DMS79 (cell line): ENCODE measurements at regions not wholly inside any gene's neighbourhood (a gene's known extent, or its start where the extent isn't known, plus 50 kb on each side); places are given as distances from the start of the nearest gene placed in this dataset.

Experiments
- DNase-seq: peaks from one replicate; lab custom pipeline; 2025; lab: John Stamatoyannopoulos, UW

- DNase-seq = no peak
Observed at GRCh38 chr11:80673566-80673965, 1232.7 kb upstream of the TENM4 start.

GRCh38 chr11:80669620-80670019, 1228.8 kb upstream of the TENM4 start:
- DNase-seq = no peak

GRCh38 chr11:80668039-80668438, 1227.2 kb upstream of the TENM4 start:
- no peak for DNase-seq

- DNase-seq = no peak
Observed at GRCh38 chr11:80655834-80656233, 1215.0 kb upstream of the TENM4 start.

- DNase-seq = no peak
Observed at GRCh38 chr11:80650966-80651365, 1210.1 kb upstream of the TENM4 start.

GRCh38 chr11:80649186-80649585, 1208.4 kb upstream of the TENM4 start:
- no peak for DNase-seq

- DNase-seq = no peak
Observed at GRCh38 chr11:80638296-80638695, 1197.5 kb upstream of the TENM4 start.

- DNase-seq = no peak
Observed at GRCh38 chr11:80637571-80637970, 1196.7 kb upstream of the TENM4 start.

- DNase-seq = no peak
Observed at GRCh38 chr11:80636999-80637398, 1196.2 kb upstream of the TENM4 start.

- no peak for DNase-seq
Observed at GRCh38 chr11:80635178-80635577, 1194.3 kb upstream of the TENM4 start.

- DNase-seq = no peak
Observed at GRCh38 chr11:80632691-80633090, 1191.9 kb upstream of the TENM4 start.

GRCh38 chr11:80632156-80632555, 1191.3 kb upstream of the TENM4 start:
- DNase-seq = no peak

GRCh38 chr11:80629466-80629865, 1188.6 kb upstream of the TENM4 start:
- DNase-seq = no peak

- no peak for DNase-seq
Observed at GRCh38 chr11:80627364-80627763, 1186.5 kb upstream of the TENM4 start.

GRCh38 chr11:80626721-80627120, 1185.9 kb upstream of the TENM4 start:
- no peak for DNase-seq

- no peak for DNase-seq
Observed at GRCh38 chr11:80625563-80625962, 1184.7 kb upstream of the TENM4 start.

- DNase-seq = no peak
Observed at GRCh38 chr11:80621871-80622270, 1181.0 kb upstream of the TENM4 start.

GRCh38 chr11:80620867-80621266, 1180.0 kb upstream of the TENM4 start:
- no peak for DNase-seq

GRCh38 chr11:80617156-80617555, 1176.3 kb upstream of the TENM4 start:
- no peak for DNase-seq

GRCh38 chr11:80616070-80616800, 1175.4 kb upstream of the TENM4 start:
- DNase-seq = no peak

GRCh38 chr11:80613655-80614054, 1172.8 kb upstream of the TENM4 start:
- DNase-seq = no peak

- DNase-seq = no peak
Observed at GRCh38 chr11:80610516-80610915, 1169.7 kb upstream of the TENM4 start.

- DNase-seq = no peak
Observed at GRCh38 chr11:80603472-80603871, 1162.6 kb upstream of the TENM4 start.

- no peak for DNase-seq
Observed at GRCh38 chr11:80598905-80599304, 1158.1 kb upstream of the TENM4 start.
